HL-60 (cell line): ENCODE measurements at regions not wholly inside any gene's neighbourhood (a gene's known extent, or its start where the extent isn't known, plus 50 kb on each side); places are given as distances from the start of the nearest gene placed in this dataset.

Experiments
- GABPA ChIP-seq: IDR thresholded peaks from 2 replicates; pipeline ENCODE4 v1.6.1; 2012; ENCODE audit warnings: low read depth
- SPI1 ChIP-seq: IDR thresholded peaks from 2 replicates; pipeline ENCODE4 v1.6.1; 2012; ENCODE audit warnings: low read depth, mild to moderate bottlenecking, borderline replicate concordance
- TF ChIP-seq, protein P1 (sequence below): IDR thresholded peaks from one replicate; pipeline ENCODE4 v1.5.1; 2011; ENCODE audit warnings: low read length, control low read depth, inconsistent platforms; ENCODE audit not compliant: insufficient read depth

DNA sequence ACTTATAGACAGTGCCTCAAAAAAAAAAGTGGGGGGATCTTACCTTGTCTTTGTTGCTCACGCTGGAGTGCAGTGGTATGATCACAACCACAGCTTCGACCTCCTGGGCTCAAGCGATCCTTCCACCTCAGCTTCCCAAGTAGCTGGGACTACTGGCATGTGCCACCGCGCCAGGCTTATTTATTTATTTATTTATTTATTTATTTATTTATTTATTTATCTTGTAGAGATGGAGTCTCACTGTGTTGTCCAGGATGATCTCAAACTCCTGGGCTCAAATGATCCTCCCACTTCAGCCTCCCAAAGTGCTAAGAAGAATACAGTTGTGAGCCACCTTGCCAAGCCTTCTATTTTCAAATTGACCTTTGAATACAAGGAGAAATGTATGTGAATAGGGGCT is 553.0 kb upstream of the BTBD3 start:
- no peak for TF ChIP-seq GABPA
- TF ChIP-seq, protein P1, sequence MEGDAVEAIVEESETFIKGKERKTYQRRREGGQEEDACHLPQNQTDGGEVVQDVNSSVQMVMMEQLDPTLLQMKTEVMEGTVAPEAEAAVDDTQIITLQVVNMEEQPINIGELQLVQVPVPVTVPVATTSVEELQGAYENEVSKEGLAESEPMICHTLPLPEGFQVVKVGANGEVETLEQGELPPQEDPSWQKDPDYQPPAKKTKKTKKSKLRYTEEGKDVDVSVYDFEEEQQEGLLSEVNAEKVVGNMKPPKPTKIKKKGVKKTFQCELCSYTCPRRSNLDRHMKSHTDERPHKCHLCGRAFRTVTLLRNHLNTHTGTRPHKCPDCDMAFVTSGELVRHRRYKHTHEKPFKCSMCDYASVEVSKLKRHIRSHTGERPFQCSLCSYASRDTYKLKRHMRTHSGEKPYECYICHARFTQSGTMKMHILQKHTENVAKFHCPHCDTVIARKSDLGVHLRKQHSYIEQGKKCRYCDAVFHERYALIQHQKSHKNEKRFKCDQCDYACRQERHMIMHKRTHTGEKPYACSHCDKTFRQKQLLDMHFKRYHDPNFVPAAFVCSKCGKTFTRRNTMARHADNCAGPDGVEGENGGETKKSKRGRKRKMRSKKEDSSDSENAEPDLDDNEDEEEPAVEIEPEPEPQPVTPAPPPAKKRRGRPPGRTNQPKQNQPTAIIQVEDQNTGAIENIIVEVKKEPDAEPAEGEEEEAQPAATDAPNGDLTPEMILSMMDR = no peak
- TF ChIP-seq SPI1 = no peak
